CD4-positive, CD25-positive, alpha-beta regulatory T cell (primary cell): ENCODE measurements at regions not wholly inside any gene's neighbourhood (a gene's known extent, or its start where the extent isn't known, plus 50 kb on each side); places are given as distances from the start of the nearest gene placed in this dataset.
"Not testable (repeated sequence)": the region's sequence is repeated elsewhere in the genome, so short reads cannot be mapped to it uniquely, and the experiment has no call there.

ENCODE experiments used
- ATAC-seq, 2 donors: fragments of 150-1000 bp; cut with Tn5 transposase; one replicate each; pipeline ENCODE4 v1.10.0; 2021; ENCODE audit warnings: low read depth in 2 of 2, moderate number of reproducible peaks in 2 of 2, moderate library complexity in 1 of 2
- DNase-seq, 3 donors: peaks; one replicate each; pipeline versions ENCODE4 v3.0.0 to v3.0.0-alpha.2; 2012 to 2022; ENCODE audit warnings: mixed read lengths in 1 of 3
- H3K27ac ChIP-seq: one replicate; pipeline ENCODE4 v1.7.0; 2013; ENCODE audit warnings: mild to moderate bottlenecking, low read length; ENCODE audit not compliant: insufficient read depth, poor library complexity, severe bottlenecking
- H3K27me3 ChIP-seq: one replicate; pipeline ENCODE4 v1.7.0; 2013; ENCODE audit warnings: low read length; ENCODE audit not compliant: control insufficient read depth, insufficient read depth
- H3K36me3 ChIP-seq: one replicate; pipeline ENCODE4 v1.7.0; 2013; ENCODE audit warnings: mild to moderate bottlenecking, low read length, moderate library complexity; ENCODE audit not compliant: control insufficient read depth, insufficient read depth
- H3K4me1 ChIP-seq: 2 replicates; pipeline ENCODE4 v1.7.0; 2013; ENCODE audit warnings: mild to moderate bottlenecking, low read length; ENCODE audit not compliant: insufficient read depth, control insufficient read depth, poor library complexity, severe bottlenecking
- H3K4me3 ChIP-seq: one replicate; pipeline ENCODE4 v1.7.0; 2013; ENCODE audit warnings: low read depth, mild to moderate bottlenecking, low read length, moderate library complexity
- H3K9me3 ChIP-seq, 2 experiments: 1 replicate in 1 of 2; 2 replicates in 1 of 2; pipeline ENCODE4 v1.7.0; 2013; ENCODE audit warnings: low read length in 2 of 2, mild to moderate bottlenecking in 1 of 2, moderate library complexity in 1 of 2; ENCODE audit not compliant: control insufficient read depth in 2 of 2
- H3K27ac Mint-ChIP-seq, 3 donors: one replicate each; pipeline ENCODE4 v1.8.0; 2020 to 2022; ENCODE audit warnings: mild to moderate bottlenecking in 3 of 3, mixed read lengths in 3 of 3, moderate library complexity in 2 of 3
- H3K27me3 Mint-ChIP-seq: one replicate; pipeline ENCODE4 v1.8.0; 2022; ENCODE audit warnings: mild to moderate bottlenecking, mixed read lengths
- H3K36me3 Mint-ChIP-seq: one replicate; pipeline ENCODE4 v1.8.0; 2020; ENCODE audit warnings: mixed read lengths
- H3K4me1 Mint-ChIP-seq, 4 donors: one replicate each; pipeline ENCODE4 v1.8.0; 2020 to 2022; ENCODE audit warnings: mixed read lengths in 4 of 4, mild to moderate bottlenecking in 1 of 4
- H3K4me3 Mint-ChIP-seq, 4 donors: one replicate each; pipeline ENCODE4 v1.8.0; 2020 to 2022; ENCODE audit warnings: mild to moderate bottlenecking in 4 of 4, mixed read lengths in 4 of 4, moderate library complexity in 3 of 4
- H3K9me3 Mint-ChIP-seq, 7 donors: one replicate each; pipeline ENCODE4 v1.8.0; 2020 to 2022; ENCODE audit warnings: mixed read lengths in 7 of 7, mild to moderate bottlenecking in 3 of 7, moderate library complexity in 2 of 7

GRCh38 chr9:65474891-65475290 lies 189.9 kb upstream of the FOXD4L5 start:
- ATAC-seq, H3K9me3 Mint-ChIP-seq, H3K36me3 ChIP-seq, H3K27me3 Mint-ChIP-seq, H3K36me3 Mint-ChIP-seq, H3K9me3 ChIP-seq, H3K27me3 ChIP-seq, H3K27ac Mint-ChIP-seq, H3K4me1 Mint-ChIP-seq, H3K4me3 Mint-ChIP-seq, DNase-seq, H3K27ac ChIP-seq, H3K4me3 ChIP-seq, H3K4me1 ChIP-seq: not testable (repeated sequence)

DNA sequence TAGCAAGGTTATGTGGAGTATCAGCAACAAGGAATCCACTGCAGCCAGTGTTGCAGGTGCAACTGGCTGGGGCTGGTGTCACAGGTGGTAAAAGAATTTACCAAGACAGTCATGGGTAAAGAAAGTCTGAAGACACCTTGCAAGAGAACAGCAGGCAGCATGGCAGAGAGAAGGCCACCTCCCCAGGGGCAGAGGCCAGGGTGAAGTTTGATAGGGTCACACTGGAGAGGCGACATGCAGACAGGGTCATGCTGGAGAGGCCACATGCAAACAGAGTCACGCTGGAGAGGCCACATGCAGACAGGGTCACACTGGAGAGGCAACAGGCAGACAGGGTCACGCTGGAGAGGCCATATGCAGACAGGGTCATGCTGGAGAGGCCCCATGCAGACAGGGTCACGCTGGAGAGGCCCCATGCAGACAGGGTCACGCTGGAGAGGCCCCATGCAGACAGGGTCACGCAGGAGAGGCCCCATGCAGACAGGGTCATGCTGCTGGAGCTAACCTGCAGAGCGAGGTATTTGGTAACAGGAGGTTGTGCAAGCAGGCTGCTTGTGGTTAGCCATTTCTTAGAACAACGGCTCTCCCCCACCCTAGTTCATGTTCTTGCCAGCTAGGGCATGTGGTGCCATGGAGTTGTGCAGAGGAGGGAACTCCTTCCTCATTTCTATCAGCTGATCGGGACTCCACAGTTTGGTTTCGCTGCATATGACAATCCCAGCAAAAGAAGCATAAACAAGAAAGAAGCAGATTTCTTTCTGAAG lies 188.2 kb upstream of the FOXD4L5 start:
- H3K36me3 Mint-ChIP-seq, H3K27ac ChIP-seq, H3K9me3 ChIP-seq, ATAC-seq, H3K4me3 ChIP-seq, H3K4me1 Mint-ChIP-seq, H3K27ac Mint-ChIP-seq, H3K27me3 ChIP-seq, H3K4me3 Mint-ChIP-seq, H3K36me3 ChIP-seq, H3K4me1 ChIP-seq, DNase-seq, H3K27me3 Mint-ChIP-seq: not testable (repeated sequence)
- peaks cover 0 to 17% (median 5%) of the 10 kb centered on the region in 7 donors for H3K9me3 Mint-ChIP-seq

DNA sequence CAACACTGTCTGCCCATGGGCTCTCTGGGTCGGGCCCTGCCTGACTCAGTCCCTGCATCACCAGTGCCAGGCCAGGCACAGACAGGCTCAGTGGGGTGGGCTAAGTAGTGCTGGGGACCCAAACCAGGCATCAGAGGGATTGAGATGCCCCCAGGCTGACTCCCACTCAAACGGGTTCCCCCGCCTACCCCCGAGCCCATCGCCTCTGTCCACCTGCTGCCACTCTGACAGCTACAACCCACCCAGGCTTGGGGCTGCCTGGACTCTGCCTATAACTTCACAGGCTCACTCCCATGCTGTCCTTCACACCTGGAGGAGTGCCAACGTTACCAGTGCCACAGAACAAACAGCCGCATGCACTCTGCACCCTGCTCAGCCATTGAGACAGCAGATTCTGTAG lies 186.1 kb upstream of the FOXD4L5 start:
- peaks cover 0 to 18% (median 5%) of the 10 kb centered on the region in 7 donors for H3K9me3 Mint-ChIP-seq
- not testable (repeated sequence) for H3K4me1 Mint-ChIP-seq, H3K27ac Mint-ChIP-seq, H3K36me3 ChIP-seq, H3K27ac ChIP-seq, H3K4me3 Mint-ChIP-seq, H3K36me3 Mint-ChIP-seq, DNase-seq, H3K27me3 Mint-ChIP-seq, H3K4me1 ChIP-seq, H3K4me3 ChIP-seq, H3K27me3 ChIP-seq, ATAC-seq, H3K9me3 ChIP-seq

DNA sequence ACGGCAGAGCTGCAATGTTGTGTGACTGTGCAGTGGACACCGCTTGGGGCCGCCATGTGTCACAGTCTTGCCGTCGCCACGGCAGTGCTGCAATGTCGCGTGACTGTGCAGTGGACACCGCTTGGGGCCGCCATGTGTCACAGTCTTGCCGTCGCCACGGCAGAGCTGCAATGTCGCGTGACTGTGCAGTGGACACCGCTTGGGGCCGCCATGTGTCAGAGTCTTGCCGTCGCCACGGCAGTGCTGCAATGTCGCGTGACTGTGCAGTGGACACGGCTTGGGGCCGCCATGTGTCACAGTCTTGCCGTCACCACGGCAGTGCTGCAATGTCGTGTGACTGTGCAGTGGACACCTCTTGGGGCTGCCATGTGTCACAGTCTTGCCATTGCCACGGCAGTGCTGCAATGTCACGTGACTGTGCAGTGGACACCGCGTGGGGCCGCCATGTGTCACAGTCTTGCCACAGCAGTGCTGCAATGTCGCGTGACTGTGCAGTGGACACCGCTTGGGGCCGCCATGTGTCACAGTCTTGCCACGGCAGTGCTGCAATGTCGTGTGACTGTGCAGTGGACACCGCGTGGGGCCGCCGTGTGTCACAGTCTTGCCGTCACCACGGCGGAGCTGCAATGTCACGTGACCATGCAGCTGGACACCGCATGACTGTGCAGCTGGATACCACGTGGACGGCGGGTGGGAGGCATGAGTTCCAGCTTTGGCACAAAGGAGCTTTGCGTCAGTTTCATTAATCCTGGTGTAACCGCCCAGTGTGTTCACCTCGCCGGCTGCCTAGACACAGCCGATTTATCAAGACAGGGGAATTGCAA lies 182.1 kb upstream of the FOXD4L5 start:
- not testable (repeated sequence) for H3K4me3 ChIP-seq, H3K36me3 ChIP-seq, H3K27me3 Mint-ChIP-seq, H3K27ac ChIP-seq, H3K36me3 Mint-ChIP-seq, H3K4me3 Mint-ChIP-seq, H3K4me1 ChIP-seq, DNase-seq, ATAC-seq, H3K27ac Mint-ChIP-seq, H3K27me3 ChIP-seq, H3K4me1 Mint-ChIP-seq, H3K9me3 ChIP-seq
- H3K9me3 Mint-ChIP-seq = peaks cover 0 to 30% (median 18%) of the 10 kb centered on the region in 7 donors

GRCh38 chr9:65465246-65465895 lies 180.4 kb upstream of the FOXD4L5 start:
- peaks cover 0 to 30% (median 18%) of the 10 kb centered on the region in 7 donors for H3K9me3 Mint-ChIP-seq
- H3K4me1 Mint-ChIP-seq, H3K36me3 Mint-ChIP-seq, H3K27ac ChIP-seq, H3K36me3 ChIP-seq, H3K27me3 ChIP-seq, ATAC-seq, H3K4me1 ChIP-seq, DNase-seq, H3K27ac Mint-ChIP-seq, H3K9me3 ChIP-seq, H3K4me3 Mint-ChIP-seq, H3K4me3 ChIP-seq, H3K27me3 Mint-ChIP-seq: not testable (repeated sequence)

GRCh38 chr9:65462476-65462875 lies 177.5 kb upstream of the FOXD4L5 start:
- DNase-seq, H3K27ac ChIP-seq, H3K4me1 ChIP-seq, H3K4me3 Mint-ChIP-seq, ATAC-seq, H3K4me3 ChIP-seq, H3K27ac Mint-ChIP-seq, H3K27me3 ChIP-seq, H3K9me3 ChIP-seq, H3K27me3 Mint-ChIP-seq, H3K36me3 ChIP-seq, H3K4me1 Mint-ChIP-seq, H3K36me3 Mint-ChIP-seq: not testable (repeated sequence)
- H3K9me3 Mint-ChIP-seq = peaks cover 0 to 24% (median 17%) of the 10 kb centered on the region in 7 donors

DNA sequence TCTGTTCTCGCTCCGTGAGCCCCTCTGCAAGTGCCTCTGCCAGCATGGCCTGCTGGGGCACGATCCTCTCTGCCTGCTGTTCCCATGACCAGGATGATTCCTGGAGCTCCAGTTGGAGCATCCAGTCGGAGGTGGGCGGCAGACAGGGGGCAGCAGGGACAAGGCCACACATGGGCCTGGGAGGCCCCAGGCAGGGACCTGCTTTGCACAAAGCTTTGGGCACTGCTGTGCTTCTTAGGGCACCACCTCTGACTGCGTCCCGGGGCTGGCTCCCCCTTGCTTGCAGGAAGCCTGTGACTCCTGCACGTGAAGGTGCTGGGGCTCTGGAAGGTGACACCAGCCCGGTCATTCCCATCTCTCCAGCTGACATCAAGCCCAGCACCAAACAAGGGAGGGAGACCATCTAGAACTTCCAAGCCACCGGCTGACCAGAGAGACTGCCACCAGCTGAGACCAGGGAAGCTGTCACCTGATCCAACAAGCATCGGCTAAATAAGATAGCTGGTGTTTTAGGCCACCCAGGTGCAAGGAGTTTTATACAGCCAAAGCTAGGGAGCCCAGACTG lies 174.8 kb upstream of the FOXD4L5 start:
- Histone ChIP-seq H3K36me3 (no peaks in the 10 kb centered on the region), H3K4me1 (no peaks in the 10 kb centered on the region), H3K4me3 (no peak overlapping the region), H3K27ac (no peak overlapping the region), H3K27me3 (no peaks in the 10 kb centered on the region), H3K9me3 (peaks cover 0 to 7% of the 10 kb centered on the region in 2 experiments)
- Mint-ChIP-seq H3K36me3 (no peaks in the 10 kb centered on the region), H3K4me3 (no peak overlapping the region), H3K4me1 (no peaks in the 10 kb centered on the region), H3K27ac (no peak overlapping the region), H3K27me3 (no peaks in the 10 kb centered on the region), H3K9me3 (peaks cover 0 to 21% (median 16%) of the 10 kb centered on the region in 7 donors)
- ATAC-seq (no peak), DNase-seq (no peak)
